ENCODE measurements at regions not wholly inside any gene's neighbourhood (a gene's known extent, or its start where the extent isn't known, plus 50 kb on each side); places are given as distances from the start of the nearest gene placed in this dataset.

- Mint-ChIP-seq H3K27me3 (ENCODE audit: low read depth) (no peaks in the 10 kb centered on the region), H3K4me1 (ENCODE audit: low read depth) (no peaks in the 10 kb centered on the region), H3K36me3 (ENCODE audit: low read depth) (no peaks in the 10 kb centered on the region), H3K9me3 (no peaks in the 10 kb centered on the region), H3K27ac (no peak overlapping the region), H3K4me3 (no peak overlapping the region)
These were observed 654.3 kb downstream of the ANXA1 start for GRCh38 chr9:73805853-73806458.

DNA sequence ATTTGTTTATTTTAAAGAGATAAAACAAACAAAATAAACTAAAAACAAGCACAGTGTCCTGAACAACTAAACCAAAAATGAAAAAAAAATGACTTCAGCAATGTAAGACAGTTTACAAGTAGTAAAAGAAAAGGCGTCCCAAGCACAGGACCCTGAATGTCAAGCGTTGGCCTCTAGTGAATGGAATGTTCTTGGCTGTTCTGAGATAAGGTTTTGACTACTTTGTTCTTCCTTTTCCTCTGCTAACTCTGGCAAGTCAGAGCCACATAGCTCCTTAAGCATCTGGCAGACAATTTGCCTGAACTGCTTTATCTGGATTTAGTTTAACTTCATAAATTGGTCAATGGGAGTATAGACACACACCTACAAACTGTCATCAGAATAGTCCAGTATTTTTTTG, 655.2 kb downstream of the ANXA1 start:
- no peaks in the 10 kb centered on the region for H3K27me3 Mint-ChIP-seq (ENCODE audit: low read depth)
- H3K9me3 Mint-ChIP-seq = no peaks in the 10 kb centered on the region
- H3K36me3 Mint-ChIP-seq (ENCODE audit: low read depth) = no peaks in the 10 kb centered on the region
- H3K27ac Mint-ChIP-seq = no peak overlapping the region
- no peak overlapping the region for H3K4me3 Mint-ChIP-seq
- H3K4me1 Mint-ChIP-seq (ENCODE audit: low read depth) = no peaks in the 10 kb centered on the region

- Mint-ChIP-seq H3K4me1 (ENCODE audit: low read depth) (no peaks in the 10 kb centered on the region), H3K36me3 (ENCODE audit: low read depth) (no peaks in the 10 kb centered on the region), H3K27ac (no peak overlapping the region), H3K4me3 (no peak overlapping the region), H3K27me3 (ENCODE audit: low read depth) (no peaks in the 10 kb centered on the region), H3K9me3 (no peaks in the 10 kb centered on the region)
These were observed 656.3 kb downstream of the ANXA1 start for GRCh38 chr9:73807952-73808351.

DNA sequence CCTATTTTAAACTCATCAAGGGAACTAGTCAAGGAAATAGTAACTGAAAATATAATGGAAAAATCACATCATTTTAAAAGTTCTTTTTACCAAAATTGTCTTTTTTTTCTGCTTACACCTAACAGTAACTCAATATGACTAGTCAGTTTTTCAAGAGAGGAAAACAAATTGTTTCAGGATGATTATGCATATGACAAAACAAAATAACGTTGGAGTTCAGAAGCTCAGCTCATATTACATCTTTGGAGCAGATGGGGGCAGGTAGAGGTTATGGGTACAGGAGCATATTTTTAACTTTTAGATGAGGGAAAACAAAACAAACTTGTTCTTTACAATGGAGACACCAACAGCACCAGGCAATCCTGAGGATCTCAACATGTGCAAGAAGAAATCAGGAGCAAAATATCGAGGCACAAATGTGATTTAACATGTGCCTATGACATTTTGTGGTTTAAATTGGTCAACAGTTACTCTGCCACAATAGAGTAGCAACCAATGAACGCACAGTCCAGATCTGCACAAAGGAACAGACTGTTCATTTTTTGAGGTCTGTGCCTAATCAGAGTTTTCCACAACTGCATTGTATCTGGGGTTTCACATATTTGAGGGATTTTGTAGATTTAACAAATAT, 659.0 kb downstream of the ANXA1 start:
- no peaks in the 10 kb centered on the region for H3K9me3 Mint-ChIP-seq
- no peaks in the 10 kb centered on the region for H3K36me3 Mint-ChIP-seq (ENCODE audit: low read depth)
- no peak overlapping the region for H3K27ac Mint-ChIP-seq
- H3K4me1 Mint-ChIP-seq (ENCODE audit: low read depth) = no peaks in the 10 kb centered on the region
- H3K4me3 Mint-ChIP-seq = no peak overlapping the region
- H3K27me3 Mint-ChIP-seq (ENCODE audit: low read depth) = no peaks in the 10 kb centered on the region

- Mint-ChIP-seq H3K36me3 (ENCODE audit: low read depth) (no peaks in the 10 kb centered on the region), H3K9me3 (no peaks in the 10 kb centered on the region), H3K27me3 (ENCODE audit: low read depth) (no peaks in the 10 kb centered on the region), H3K27ac (no peak overlapping the region), H3K4me1 (ENCODE audit: low read depth) (no peaks in the 10 kb centered on the region), H3K4me3 (no peak overlapping the region)
These were observed 661.9 kb downstream of the ANXA1 start for GRCh38 chr9:73813546-73813945.

DNA sequence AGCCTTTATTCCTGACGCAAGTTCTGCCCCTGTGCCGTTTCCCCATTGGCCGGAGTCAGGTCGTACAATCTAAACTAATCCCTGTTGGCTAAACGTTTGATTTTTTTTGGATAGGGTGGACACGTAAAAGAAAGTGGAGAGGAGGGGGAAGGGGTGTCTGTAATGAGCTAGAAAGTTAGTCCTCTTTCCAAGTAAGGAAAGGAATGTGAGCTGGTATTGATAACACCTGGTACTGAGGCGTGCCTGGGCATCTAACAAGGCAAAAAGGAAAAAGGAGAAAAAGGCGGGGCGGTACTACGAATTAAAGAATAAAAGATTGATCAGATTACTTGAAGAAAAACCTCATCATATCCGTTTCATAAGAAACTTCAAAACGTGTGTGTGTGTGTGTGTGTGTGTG, 665.2 kb downstream of the ANXA1 start:
- Mint-ChIP-seq H3K9me3 (no peaks in the 10 kb centered on the region), H3K27me3 (ENCODE audit: low read depth) (no peaks in the 10 kb centered on the region), H3K4me3 (no peak overlapping the region), H3K4me1 (ENCODE audit: low read depth) (no peaks in the 10 kb centered on the region), H3K36me3 (ENCODE audit: low read depth) (no peaks in the 10 kb centered on the region), H3K27ac (no peak overlapping the region)

DNA sequence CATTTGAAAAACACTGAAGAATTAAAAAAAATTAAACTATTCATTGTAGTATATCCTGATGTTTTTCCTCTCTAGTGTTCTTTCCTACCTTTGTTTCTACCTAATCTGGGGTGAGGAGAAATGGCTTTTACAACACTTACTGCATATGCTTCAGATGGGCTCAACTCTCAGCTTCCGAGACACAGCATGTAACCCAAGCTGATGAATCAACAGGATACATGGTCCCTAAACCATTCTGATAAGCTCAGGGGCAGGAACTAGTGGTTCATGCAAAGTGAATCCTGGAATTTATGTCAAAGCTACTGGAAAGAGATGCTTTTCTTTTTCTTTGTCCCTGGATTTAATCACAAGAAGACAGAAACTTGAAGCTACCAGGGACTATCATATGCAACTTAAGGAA, 672.5 kb upstream of the RORB start:
- H3K4me3 Mint-ChIP-seq = no peak overlapping the region
- H3K9me3 Mint-ChIP-seq = no peaks in the 10 kb centered on the region
- no peaks in the 10 kb centered on the region for H3K4me1 Mint-ChIP-seq (ENCODE audit: low read depth)
- H3K36me3 Mint-ChIP-seq (ENCODE audit: low read depth) = no peaks in the 10 kb centered on the region
- H3K27ac Mint-ChIP-seq = no peak overlapping the region
- H3K27me3 Mint-ChIP-seq (ENCODE audit: low read depth) = no peaks in the 10 kb centered on the region

GRCh38 chr9:73838871-73839270, 658.3 kb upstream of the RORB start:
- H3K4me1 Mint-ChIP-seq (ENCODE audit: low read depth) = no peaks in the 10 kb centered on the region
- H3K27me3 Mint-ChIP-seq (ENCODE audit: low read depth) = no peaks in the 10 kb centered on the region

DNA sequence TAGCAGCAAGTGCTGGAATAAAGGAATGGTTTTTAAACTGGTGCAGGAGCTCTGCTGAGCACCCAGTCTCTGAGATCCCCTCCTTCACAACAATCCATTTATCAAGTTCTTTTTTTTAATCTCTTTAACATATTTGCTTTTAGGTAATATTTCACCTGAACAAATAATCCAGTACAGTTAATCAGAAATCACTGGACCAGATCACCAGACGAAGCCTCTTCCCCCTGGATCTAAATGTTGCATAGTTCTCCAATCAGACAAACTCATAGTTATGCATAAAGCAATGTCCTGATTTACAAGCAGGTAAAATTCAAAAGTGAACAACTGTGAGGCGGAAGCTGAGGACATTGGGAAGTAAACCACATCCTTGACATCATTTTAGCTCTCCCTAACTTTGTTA, 657.7 kb upstream of the RORB start:
- no peaks in the 10 kb centered on the region for H3K27me3 Mint-ChIP-seq (ENCODE audit: low read depth)
- H3K27ac Mint-ChIP-seq = no peak overlapping the region
- peaks cover 4% of the 10 kb centered on the region for H3K9me3 Mint-ChIP-seq
- H3K36me3 Mint-ChIP-seq (ENCODE audit: low read depth) = no peaks in the 10 kb centered on the region
- H3K4me1 Mint-ChIP-seq (ENCODE audit: low read depth) = no peaks in the 10 kb centered on the region
- no peak overlapping the region for H3K4me3 Mint-ChIP-seq

More at GRCh38 chr9:73838871-73839270, 658.3 kb upstream of the RORB start:
- no peaks in the 10 kb centered on the region for H3K36me3 Mint-ChIP-seq (ENCODE audit: low read depth)
- H3K27ac Mint-ChIP-seq = no peak overlapping the region
- H3K9me3 Mint-ChIP-seq = peaks cover 4% of the 10 kb centered on the region
- no peak overlapping the region for H3K4me3 Mint-ChIP-seq

- no peaks in the 10 kb centered on the region for H3K27me3 Mint-ChIP-seq (ENCODE audit: low read depth)
- no peak overlapping the region for H3K27ac Mint-ChIP-seq
- H3K4me3 Mint-ChIP-seq = no peak overlapping the region
- H3K36me3 Mint-ChIP-seq (ENCODE audit: low read depth) = no peaks in the 10 kb centered on the region
- H3K4me1 Mint-ChIP-seq (ENCODE audit: low read depth) = no peaks in the 10 kb centered on the region
- H3K9me3 Mint-ChIP-seq = peaks cover 4% of the 10 kb centered on the region
These were observed 656.1 kb upstream of the RORB start for GRCh38 chr9:73841018-73841417.

- Mint-ChIP-seq H3K4me1 (ENCODE audit: low read depth) (no peaks in the 10 kb centered on the region), H3K9me3 (peaks cover 3% of the 10 kb centered on the region), H3K27me3 (ENCODE audit: low read depth) (no peaks in the 10 kb centered on the region), H3K27ac (no peak overlapping the region), H3K4me3 (no peak overlapping the region), H3K36me3 (ENCODE audit: low read depth) (no peaks in the 10 kb centered on the region)
These were observed 653.0 kb upstream of the RORB start for GRCh38 chr9:73844135-73844534.

- no peak overlapping the region for H3K4me3 Mint-ChIP-seq
- no peaks in the 10 kb centered on the region for H3K27me3 Mint-ChIP-seq (ENCODE audit: low read depth)
- no peaks in the 10 kb centered on the region for H3K36me3 Mint-ChIP-seq (ENCODE audit: low read depth)
- no peaks in the 10 kb centered on the region for H3K4me1 Mint-ChIP-seq (ENCODE audit: low read depth)
- no peak overlapping the region for H3K27ac Mint-ChIP-seq
- peaks cover 3% of the 10 kb centered on the region for H3K9me3 Mint-ChIP-seq
These were observed 651.6 kb upstream of the RORB start for GRCh38 chr9:73845539-73845938.

- Mint-ChIP-seq H3K9me3 (peaks cover 3% of the 10 kb centered on the region), H3K27me3 (ENCODE audit: low read depth) (no peaks in the 10 kb centered on the region), H3K4me1 (ENCODE audit: low read depth) (no peaks in the 10 kb centered on the region), H3K36me3 (ENCODE audit: low read depth) (no peaks in the 10 kb centered on the region), H3K4me3 (no peak overlapping the region), H3K27ac (no peak overlapping the region)
These were observed 651.0 kb upstream of the RORB start for GRCh38 chr9:73845954-73846690.

- H3K27me3 Mint-ChIP-seq (ENCODE audit: low read depth) = no peaks in the 10 kb centered on the region
- no peaks in the 10 kb centered on the region for H3K4me1 Mint-ChIP-seq (ENCODE audit: low read depth)
- H3K27ac Mint-ChIP-seq = no peak overlapping the region
- no peak overlapping the region for H3K4me3 Mint-ChIP-seq
- H3K36me3 Mint-ChIP-seq (ENCODE audit: low read depth) = no peaks in the 10 kb centered on the region
- H3K9me3 Mint-ChIP-seq = peaks cover 3% of the 10 kb centered on the region
These were observed 649.6 kb upstream of the RORB start for GRCh38 chr9:73847536-73847935.

DNA sequence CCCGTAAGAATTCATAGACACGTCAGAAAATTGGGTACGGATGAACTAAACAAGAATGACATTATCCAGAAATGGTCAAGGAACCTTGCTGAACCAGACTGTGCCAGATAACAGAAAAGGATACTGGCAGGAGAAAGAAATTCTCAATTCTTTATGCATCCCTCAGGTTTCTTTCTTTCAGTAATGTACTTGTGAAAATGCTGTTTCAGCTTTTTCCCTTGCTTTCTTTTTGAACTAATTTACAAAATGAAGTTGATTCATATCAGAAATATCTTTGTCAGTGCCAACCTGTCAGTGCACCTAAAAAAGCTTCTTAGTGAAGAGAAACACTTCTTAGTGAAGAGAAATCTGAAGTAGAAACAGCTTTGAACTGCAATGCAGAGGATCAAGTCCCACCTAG, 643.6 kb upstream of the RORB start:
- H3K27me3 Mint-ChIP-seq (ENCODE audit: low read depth) = no peaks in the 10 kb centered on the region
- no peak overlapping the region for H3K4me3 Mint-ChIP-seq
- H3K4me1 Mint-ChIP-seq (ENCODE audit: low read depth) = no peaks in the 10 kb centered on the region
- H3K36me3 Mint-ChIP-seq (ENCODE audit: low read depth) = no peaks in the 10 kb centered on the region
- H3K27ac Mint-ChIP-seq = no peak overlapping the region
- no peaks in the 10 kb centered on the region for H3K9me3 Mint-ChIP-seq

Measured in T-helper 1 cell treated with Interleukin-12 subunit alpha and Interleukin-12 subunit beta and Interleukin-4 antibody, amounts not matched to agents 30 μg/mL and 1 μg/mL, for 36 hours (primary cell).